NCI-H2107 treated with DMSO at 0.1 percent for 48 hours (cell line): ENCODE measurements at regions not wholly inside any gene's neighbourhood (a gene's known extent, or its start where the extent isn't known, plus 50 kb on each side); places are given as distances from the start of the nearest gene placed in this dataset.
A peak's percentile ranks its signal among the peaks of the same experiment; 100 is the strongest.

Experiments used
- DNase-seq: peaks from one replicate; lab custom pipeline; 2025; ENCODE audit not compliant: unreplicated experiment; lab: John Stamatoyannopoulos, UW

DNA sequence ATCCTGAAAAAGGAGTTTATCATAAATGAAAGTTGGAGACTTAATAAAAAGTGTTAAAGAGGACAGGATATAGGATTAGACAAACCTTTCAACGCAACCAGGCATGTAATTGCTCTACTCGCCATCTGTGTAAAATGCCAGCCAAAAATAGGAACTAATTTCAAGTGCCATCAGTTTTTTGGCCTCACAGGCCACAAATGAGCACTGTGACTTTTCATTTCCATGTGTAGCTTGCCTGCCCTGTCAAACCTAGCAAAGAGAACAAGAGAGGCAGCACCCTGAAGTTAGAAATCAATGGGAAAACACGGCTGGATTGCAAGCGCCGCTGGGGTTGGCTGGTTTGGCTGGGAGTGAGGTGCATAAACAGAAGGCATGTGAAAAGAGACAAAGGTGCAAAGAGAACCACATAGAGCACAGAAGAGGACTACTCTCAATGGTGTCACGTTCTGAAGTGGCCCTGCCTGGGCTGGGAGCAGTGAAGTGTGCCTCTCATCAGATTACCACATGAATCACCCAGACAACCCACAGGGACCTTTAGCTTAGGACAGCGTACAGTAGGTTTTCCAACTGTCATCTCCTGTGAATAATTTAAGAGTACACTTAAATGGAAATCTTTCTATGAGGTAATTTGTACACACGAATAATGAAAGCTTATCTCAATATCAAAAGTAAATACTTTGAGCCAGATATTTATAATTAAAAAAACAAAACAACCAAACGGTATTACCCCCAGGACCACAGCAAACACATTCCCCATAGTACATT lies 78.0 kb upstream of the NHSL1 start:
- DNase-seq: peak; percentile 99

DNA sequence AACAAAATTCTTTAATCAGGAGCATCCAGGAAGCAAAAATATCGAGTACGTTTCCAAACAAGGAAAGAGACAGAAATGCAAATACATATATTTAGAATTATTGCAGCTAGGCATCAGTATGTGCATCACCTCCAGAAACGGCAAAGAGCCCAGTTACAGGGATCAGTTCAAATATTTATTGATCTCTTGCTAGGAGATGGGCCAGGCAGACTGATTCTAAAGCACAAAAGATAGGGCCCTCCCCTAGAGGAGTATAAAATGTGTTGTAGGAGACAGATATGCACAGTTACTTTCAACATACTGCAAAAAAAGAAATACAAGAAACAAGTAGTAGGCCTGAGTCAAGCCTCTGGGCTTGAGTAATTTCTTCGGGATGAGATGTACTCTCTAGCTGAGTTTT lies 80.7 kb upstream of the NHSL1 start:
- no peak for DNase-seq

DNA sequence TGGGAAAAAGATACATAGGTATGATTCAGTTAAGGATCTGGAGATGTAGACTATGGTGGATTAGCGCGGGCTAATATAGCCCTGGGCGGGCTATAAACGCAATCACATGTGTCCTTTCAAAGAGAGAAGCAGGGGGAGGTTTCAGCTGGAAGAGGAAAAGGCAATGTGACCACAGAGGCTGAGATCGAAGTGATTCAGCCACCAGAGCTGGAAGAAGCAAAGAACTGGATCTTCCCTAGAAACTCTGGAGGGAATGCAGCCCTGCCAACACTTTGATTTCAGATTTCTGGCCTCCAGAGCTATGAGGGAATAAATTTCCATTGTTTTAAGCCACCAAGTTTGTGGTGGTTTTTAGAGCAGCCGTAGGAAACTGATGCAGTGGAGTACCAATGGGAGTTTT lies 81.5 kb upstream of the NHSL1 start:
- no peak for DNase-seq

DNA sequence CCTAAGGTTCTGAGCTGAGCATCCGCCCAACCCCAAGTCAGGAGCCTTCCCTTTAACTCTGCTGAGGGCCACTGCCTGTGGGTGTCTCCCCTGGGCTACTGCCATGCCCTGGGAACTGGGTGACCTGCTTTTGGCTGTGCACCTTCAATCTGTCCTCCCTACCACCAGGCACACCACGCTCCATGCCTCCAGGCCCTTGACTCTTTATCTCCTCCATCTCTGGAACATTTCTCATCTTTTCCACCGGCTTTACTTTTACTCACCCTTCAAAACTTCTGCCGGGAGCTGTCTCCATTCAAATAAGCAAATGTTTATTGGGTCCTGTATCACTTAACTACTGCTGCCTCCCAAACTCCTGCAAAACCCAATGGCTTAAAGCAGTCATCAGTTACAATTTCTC lies 83.3 kb upstream of the NHSL1 start:
- DNase-seq: no peak

DNA sequence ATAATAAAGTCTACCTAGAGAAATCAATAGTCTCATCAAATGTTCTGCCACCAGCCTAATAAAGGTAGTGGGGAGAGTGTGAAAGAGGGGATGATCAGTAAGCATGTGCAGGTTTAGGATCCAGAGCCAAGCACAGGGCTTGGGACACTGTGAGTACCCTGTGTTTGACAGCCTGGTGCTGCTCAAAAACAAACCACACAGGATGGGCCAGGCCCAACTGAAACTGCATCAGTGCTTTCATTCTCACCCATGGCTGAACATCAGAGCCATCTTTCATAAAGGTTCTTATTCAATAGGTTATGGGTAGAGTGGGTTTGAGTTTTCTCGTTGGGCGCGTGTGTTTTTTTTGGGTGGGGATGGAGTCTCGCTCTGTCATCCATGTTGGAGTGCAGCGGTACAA lies 87.3 kb upstream of the NHSL1 start:
- no peak for DNase-seq

DNA sequence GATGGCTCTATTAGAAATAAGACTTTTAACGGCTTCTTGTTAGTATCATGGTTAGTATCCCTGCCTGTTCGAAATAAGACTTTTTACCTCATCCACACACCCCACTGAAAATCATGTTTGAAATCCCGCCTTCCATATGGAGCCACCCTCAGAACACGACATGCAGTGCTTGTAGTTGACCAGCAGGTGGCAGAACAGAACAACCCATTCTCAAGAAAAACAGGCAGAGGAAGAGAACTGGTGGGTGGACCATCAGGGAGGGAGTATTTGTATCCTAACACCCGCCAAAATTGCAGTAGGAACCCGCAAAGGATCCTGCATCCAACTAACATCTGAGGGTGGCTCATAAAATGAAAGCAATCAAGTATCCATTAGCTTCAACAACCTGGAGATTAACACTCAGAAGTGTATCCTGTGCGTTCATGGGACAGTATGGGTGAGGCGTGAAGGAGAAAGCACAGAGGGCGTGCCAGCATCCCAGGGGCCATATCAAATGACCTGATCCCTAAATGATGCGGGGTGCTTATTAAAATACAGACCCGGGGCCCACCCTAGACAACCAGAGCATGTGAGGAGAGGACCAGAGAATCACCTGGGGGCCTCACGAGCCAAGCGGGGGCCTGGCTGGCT lies 89.6 kb upstream of the NHSL1 start:
- peak; percentile 66 for DNase-seq

DNA sequence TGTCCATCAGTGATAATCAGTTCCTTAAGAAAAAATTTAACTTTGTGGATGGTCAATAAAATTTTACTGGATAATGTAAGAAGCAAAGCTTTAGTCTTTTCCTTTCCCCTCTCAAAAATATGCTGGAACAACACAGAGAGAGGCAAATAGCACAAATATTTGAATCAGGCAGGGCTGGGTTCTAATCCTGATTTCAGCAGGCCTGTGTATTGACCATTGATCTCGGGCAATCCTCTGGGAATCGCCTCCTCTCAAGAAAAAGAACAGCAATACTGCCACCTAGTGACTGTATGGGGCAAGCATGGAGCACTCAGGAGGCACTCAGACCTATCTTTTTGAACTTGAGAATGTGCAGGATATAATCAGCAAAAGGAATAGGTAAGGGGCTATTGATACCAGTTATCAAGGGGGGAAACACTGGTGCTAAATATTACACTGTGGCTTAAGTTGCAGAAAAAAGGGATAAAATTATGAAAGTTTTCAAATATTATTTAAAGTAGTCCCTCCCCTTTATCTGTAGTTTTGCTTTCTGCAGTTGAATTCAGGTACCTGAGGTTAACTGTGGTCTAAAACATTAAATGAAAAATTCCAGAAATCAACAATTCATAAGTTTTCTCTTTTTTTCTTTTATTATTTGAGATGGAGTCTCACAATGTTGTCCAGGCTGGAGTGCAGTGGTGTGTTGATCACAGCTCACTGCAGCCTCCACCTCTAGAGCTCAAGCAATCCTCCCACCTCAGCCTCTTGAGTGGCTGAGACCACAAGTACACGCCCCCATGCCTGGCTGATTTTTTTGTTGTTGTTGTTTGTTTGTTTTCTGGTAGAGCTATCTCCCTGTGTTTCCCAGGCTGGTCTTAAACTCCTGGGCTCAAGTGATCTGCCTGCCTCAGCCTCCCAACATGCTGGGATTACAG lies 91.8 kb upstream of the NHSL1 start:
- peak; percentile 80 for DNase-seq

DNA sequence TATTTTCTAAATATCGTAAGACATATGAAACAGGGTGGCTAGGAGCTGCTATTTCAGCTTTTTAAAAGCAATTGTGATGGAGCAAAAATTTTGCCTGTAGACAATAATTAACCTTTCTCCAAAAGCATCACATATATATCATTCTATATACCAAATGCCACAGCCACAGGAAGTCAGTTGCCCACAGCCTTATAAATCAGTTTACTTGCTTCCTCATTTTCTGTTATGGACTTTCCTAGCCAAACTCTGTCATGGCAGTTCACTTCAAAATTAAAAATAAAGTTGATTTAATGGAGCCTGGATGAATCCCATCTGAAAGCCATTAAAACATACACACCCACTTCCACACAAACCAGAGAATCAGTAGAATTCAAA lies 93.4 kb upstream of the NHSL1 start:
- DNase-seq: no peak

DNA sequence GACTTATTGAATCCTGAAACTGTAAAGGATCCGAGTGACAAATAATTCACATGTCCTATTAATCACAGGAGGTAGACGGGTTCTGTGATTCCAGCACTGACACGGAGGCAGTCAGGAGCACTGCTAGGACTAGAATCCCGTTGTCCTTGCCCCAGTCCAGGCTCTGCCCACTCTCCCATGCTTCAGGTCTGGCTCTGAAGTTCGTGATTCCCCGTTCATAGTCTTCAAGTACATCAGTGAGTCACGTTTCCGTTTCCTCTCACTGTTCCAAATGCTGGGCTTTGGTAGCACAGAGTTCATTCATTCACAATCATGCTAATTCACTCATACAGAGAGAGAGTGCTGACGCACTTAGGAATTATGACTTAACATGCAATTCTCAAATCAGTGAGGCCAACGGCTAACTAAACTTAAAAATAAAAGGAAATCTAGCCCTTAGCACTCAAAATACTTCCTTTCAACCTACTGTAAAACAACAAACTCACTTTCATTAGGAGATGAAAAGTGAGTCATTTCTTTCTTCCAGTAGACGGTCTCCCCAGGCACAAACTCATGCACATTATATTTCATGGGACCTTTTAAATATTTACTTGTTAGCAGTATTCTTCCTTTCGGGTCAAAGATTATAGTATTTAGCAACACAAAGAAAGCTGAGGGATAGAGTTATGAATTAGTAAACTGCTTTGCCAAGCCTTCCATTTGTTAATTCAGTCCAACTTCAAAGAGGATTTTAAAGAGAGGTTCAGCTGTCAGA lies 94.0 kb upstream of the NHSL1 start:
- no peak for DNase-seq

DNA sequence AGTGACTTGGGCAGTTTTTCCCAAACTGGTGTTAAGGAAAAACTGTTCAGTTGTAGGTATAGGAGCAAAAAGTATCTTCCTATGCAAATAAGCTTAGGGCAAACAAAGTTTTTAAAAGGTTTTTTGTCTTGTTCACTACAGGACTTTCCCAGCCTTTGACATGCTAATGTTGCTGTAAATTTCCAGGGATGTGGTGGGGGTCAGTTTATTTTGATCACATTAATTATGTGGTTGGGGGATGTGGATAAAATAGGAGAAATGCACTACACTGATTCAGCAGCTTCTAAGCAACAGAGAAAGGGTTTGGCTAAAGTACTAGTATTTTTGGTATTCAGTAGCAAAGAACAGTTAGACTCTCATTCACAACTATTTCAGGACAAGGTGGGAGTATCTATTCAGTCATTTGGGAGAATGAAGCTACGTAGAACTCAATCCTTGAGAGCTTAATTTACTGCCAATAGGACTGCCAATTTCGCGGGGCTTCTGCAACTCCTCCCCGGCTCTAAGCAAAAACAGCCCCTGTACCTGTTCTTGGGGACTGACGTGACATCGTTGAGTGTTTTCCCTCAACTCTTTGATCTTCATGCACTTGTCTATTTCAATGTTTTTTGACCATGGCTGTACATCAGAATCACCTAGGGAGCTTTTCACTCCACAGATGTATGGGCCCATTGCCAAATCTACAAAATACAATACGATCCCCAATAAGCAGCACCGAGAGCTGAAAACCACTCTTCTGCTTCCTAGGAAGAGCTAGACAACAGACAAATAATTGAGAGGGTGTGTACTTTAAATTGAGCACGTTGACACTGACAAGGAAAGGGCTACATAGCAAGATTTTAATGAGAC lies 94.8 kb upstream of the NHSL1 start:
- peak; percentile 18 for DNase-seq

DNA sequence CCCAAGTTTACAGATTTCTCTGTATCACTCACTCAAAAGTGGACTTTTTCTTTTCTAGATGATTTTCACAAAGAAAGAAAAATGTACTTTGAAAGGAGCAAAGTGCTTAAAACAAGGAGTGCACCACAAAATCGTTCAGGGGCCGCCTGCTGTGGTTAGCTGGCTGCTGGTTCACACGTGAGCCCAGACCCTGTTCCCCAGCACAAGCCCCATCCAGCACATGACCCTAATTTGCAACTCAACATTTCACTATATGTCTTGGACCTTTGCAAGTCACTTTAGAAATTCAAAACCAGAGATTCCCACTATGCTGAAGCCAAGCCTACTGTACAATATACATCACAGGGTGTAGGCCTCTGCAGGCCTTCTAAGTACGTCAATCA lies 95.5 kb upstream of the NHSL1 start:
- no peak for DNase-seq

DNA sequence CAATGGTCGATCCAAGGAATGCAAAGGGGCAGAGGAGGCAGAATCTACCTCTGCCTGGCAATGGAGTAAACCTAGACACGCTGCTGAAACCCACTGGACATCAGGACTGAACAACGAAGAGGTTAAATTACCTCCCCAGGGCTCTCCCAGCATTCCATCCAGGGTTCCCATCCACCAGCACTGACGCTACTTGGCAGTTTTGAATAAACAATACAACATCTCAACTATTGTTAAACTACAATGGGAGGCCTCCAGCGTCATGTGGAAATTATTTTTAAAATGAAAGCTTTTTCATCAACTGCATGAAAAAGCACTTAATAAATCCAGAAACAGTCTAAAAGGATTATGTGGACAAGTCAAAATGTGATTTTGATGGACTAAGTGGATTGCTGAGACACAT lies 96.8 kb upstream of the NHSL1 start:
- no peak for DNase-seq

DNA sequence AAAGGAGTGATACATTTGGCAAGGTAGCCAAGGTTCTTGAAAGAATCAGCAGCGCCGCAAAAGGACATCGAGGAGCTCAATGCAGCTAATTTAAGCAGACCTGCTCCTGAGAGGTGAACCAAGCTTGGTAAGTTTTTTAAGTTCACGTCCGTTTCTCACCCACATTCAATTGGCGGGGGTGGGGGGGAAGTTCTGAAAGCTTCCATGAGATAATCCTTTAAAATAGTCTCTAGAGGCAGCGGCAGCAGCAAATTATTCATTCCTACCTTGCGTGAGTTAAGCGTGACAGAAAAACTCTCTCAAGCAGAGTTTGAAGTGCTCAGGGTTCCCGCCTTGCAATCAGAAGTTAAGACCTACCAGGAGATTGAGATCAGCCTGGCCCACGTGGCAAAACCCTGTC lies 97.3 kb upstream of the NHSL1 start:
- no peak for DNase-seq

DNA sequence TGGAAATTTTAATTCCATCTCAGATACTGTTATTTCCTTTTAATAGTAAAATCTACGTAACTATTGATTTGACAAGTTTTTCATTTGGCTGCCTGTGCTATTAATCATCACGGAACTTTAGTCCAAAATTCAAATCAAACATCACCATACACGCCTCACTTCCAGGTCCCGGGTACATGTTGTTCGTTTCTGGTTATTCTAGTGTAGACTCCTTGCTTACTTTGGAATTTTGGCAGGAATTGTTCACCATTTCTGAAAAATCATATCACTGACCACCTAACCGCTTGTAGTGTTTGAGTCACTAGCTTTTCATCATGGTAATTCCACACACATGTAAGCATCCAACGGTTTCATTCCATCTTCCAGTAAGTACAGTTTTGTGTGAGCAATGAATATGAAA lies 98.0 kb upstream of the NHSL1 start:
- DNase-seq: no peak

DNA sequence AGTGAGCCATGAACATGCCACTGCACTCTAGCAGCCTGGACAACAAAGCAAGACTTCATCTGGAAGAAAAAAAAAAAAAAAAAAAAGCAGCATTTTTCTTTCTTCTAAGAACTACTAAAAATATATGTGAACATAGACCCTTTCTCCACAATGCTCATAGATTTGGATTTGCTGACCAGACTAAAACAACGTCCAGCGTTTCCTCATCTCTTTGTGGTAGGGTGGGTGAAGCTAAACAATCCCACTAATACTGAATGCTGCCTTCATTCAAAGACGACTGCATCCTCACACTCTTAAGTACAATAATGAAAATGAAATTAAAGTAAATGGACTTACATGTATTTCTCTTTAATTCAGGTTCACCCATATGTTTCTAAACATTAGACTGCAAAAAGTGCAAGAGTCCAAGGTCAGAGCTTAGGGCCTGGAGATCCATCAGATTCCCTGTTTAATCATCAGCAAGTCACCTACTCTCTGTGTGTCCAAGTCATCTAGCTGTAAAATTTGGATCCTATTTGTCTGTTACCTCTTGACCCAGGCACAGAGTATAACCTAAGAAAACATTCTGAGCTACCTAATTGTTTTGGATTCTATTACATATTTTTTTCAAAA lies 99.4 kb upstream of the NHSL1 start:
- no peak for DNase-seq

DNA sequence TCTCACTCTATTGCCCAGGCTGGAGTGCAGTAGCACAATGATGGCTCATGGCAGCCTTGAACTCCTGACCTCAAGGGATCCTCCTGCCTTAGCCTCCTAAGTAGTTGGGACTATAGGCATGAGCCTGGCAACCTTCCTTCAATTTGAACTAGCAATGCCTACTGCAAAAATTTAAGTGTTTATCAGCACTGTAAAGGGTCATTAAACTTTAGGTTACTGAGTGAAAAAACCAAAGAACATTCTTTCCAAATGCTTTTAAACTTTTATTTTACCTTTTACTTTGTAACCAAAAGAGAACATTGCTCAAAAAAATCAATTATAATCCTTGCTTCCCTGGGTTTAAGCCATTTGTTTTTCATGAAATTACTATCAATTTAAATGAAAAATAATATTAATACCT lies 101.0 kb upstream of the NHSL1 start:
- DNase-seq: no peak

DNA sequence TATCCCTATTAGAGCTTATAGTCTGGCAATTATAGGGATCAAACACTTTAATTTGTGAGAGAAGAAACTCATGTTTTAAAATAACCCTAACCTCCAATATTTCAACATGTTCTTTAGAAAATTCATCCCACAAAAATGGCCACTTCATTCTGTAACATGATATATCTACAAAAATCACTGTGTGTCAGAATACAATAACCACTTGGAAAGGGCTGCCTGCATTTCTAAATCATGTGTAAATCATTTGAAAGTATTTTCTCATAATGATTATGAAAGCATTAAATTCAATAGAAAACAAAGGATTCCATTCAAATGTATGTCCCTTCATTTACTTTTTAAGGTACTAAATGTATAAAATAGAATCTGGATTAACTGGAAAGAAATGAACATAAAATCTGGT lies 101.4 kb upstream of the NHSL1 start:
- DNase-seq: peak; percentile 3

DNA sequence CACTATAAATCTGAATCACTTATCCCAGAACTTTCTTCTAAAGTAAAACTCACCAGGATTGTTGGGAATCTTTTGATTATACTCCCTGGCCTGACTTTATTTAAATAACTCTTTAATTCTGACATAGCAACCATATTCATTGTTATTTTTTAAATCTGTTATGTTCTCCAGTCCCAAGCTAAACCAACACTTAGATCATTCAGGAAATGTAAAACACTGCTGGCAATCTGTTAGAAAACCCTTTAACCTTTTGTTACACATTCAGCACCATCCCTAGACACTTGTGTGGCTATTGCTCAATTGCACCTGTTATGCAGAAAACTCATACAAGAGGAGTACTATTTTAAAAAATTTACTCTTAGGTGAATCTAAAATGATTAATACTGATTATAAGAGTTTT lies 101.8 kb upstream of the NHSL1 start:
- DNase-seq: no peak

DNA sequence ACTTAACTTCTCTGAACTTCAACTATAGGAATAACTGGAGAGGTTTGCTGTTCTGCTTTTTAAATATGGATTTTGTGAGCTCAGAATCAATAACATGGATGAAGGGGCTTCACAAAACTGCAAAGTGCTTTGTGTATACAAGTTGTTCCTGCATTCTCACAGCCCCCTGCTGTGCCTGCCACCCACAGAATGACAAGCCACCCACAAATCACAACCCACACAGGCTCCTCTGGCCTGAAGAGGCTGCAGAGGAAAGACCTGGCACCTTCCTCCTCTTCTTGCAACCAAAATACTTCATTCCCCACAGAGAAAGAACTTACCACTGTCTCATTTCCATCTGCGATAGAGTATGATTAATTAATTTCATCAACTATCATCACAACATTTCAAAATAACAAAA lies 106.7 kb upstream of the NHSL1 start:
- no peak for DNase-seq
